Natural killer cell treated with Interleukin-12 subunit alpha and Interleukin-12 subunit beta and Interleukin-15 and Interleukin-18, amount 100 ng/mL, for 72 hours (primary cell): ENCODE measurements at regions not wholly inside any gene's neighbourhood (a gene's known extent, or its start where the extent isn't known, plus 50 kb on each side); places are given as distances from the start of the nearest gene placed in this dataset.
"Not testable (repeated sequence)": the region's sequence is repeated elsewhere in the genome, so short reads cannot be mapped to it uniquely, and the experiment has no call there.

Experiments
- ATAC-seq, 2 donors: fragments of 150-1000 bp; cut with Tn5 transposase in 1 of 2; sonication (Bioruptor Pico), chemical (Tn5 transposase) in 1 of 2; 2 replicates each; pipeline ENCODE4 v1.10.0; 2021
- DNase-seq: peaks from one replicate; pipeline ENCODE4 v3.0.0; 2022; ENCODE audit warnings: low spot score
- H3K27ac Mint-ChIP-seq, 2 donors: 1 replicate in 1 of 2; 2 replicates in 1 of 2; pipeline ENCODE4 v1.8.0; 2022; ENCODE audit warnings: mixed read lengths in 2 of 2, mild to moderate bottlenecking in 1 of 2, moderate library complexity in 1 of 2
- H3K27me3 Mint-ChIP-seq, 2 donors: 1 replicate in 1 of 2; 2 replicates in 1 of 2; pipeline ENCODE4 v1.8.0; 2022; ENCODE audit warnings: mixed read lengths in 2 of 2
- H3K36me3 Mint-ChIP-seq: one replicate; pipeline ENCODE4 v1.8.0; 2022; ENCODE audit warnings: mixed read lengths
- H3K4me1 Mint-ChIP-seq, 2 donors: 1 replicate in 1 of 2; 2 replicates in 1 of 2; pipeline ENCODE4 v1.8.0; 2022; ENCODE audit warnings: low read depth in 2 of 2, mixed read lengths in 2 of 2, mild to moderate bottlenecking in 1 of 2
- H3K4me3 Mint-ChIP-seq: one replicate; pipeline ENCODE4 v1.8.0; 2022; ENCODE audit warnings: mixed read lengths
- H3K9me3 Mint-ChIP-seq: 2 replicates; pipeline ENCODE4 v1.8.0; 2022; ENCODE audit warnings: mixed read lengths

- ATAC-seq, result no peak
- H3K4me1 Mint-ChIP-seq, result no peaks in the 10 kb centered on the region
Measured at GRCh38 chr2:122799391-122799790, 1043.9 kb downstream of the TSN start.

GRCh38 chr2:122800781-122801180 is 1045.3 kb downstream of the TSN start:
- Mint-ChIP-seq H3K36me3 (no peaks in the 10 kb centered on the region), H3K9me3 (peaks cover 13% of the 10 kb centered on the region), H3K27ac (no peak overlapping the region), H3K27me3 (no peaks in the 10 kb centered on the region), H3K4me1 (no peaks in the 10 kb centered on the region), H3K4me3 (no peak overlapping the region)
- ATAC-seq (no peak), DNase-seq (no peak)

More at GRCh38 chr2:122799391-122799790, 1043.9 kb downstream of the TSN start:
- DNase-seq, result no peak
- no peaks in the 10 kb centered on the region for H3K36me3 Mint-ChIP-seq
- no peak overlapping the region for H3K27ac Mint-ChIP-seq
- H3K9me3 Mint-ChIP-seq, result peaks cover 19% of the 10 kb centered on the region
- H3K27me3 Mint-ChIP-seq, result no peaks in the 10 kb centered on the region
- no peak overlapping the region for H3K4me3 Mint-ChIP-seq

GRCh38 chr2:122804494-122804893 is 1049.0 kb downstream of the TSN start:
- peaks cover 9% of the 10 kb centered on the region for H3K36me3 Mint-ChIP-seq
- H3K27me3 Mint-ChIP-seq, result no peaks in the 10 kb centered on the region
- ATAC-seq (no peak), DNase-seq (no peak)
- no peaks in the 10 kb centered on the region for H3K4me1 Mint-ChIP-seq
- H3K4me3 Mint-ChIP-seq, result no peak overlapping the region
- H3K9me3 Mint-ChIP-seq, result peaks cover 18% of the 10 kb centered on the region
- H3K27ac Mint-ChIP-seq, result no peak overlapping the region

- Mint-ChIP-seq H3K9me3 (peaks cover 22% of the 10 kb centered on the region), H3K27me3 (no peaks in the 10 kb centered on the region), H3K4me1 (no peaks in the 10 kb centered on the region), H3K36me3 (peaks cover 10% of the 10 kb centered on the region), H3K4me3 (no peak overlapping the region), H3K27ac (no peak overlapping the region)
- no peak for ATAC-seq
- no peak for DNase-seq
Measured at GRCh38 chr2:122805346-122805745, 1049.9 kb downstream of the TSN start.

- H3K9me3 Mint-ChIP-seq, result peaks cover 37% of the 10 kb centered on the region
- DNase-seq (no peak), ATAC-seq (no peak)
- H3K27ac Mint-ChIP-seq, result no peak overlapping the region
- peaks cover 18% of the 10 kb centered on the region for H3K36me3 Mint-ChIP-seq
- H3K27me3 Mint-ChIP-seq, result no peaks in the 10 kb centered on the region
- no peak overlapping the region for H3K4me3 Mint-ChIP-seq
- H3K4me1 Mint-ChIP-seq, result no peaks in the 10 kb centered on the region
Measured at GRCh38 chr2:122808286-122808969, 1053.0 kb downstream of the TSN start.

- not testable (repeated sequence) for ATAC-seq, DNase-seq, H3K27me3 Mint-ChIP-seq, H3K4me1 Mint-ChIP-seq, H3K27ac Mint-ChIP-seq, H3K4me3 Mint-ChIP-seq
- Mint-ChIP-seq H3K9me3 (peaks cover 37% of the 10 kb centered on the region), H3K36me3 (peaks cover 16% of the 10 kb centered on the region)
Measured at GRCh38 chr2:122812214-122812613, 1056.8 kb downstream of the TSN start.

GRCh38 chr2:122815120-122815519 is 1059.7 kb downstream of the TSN start:
- H3K4me3 Mint-ChIP-seq, result no peak overlapping the region
- DNase-seq (no peak), ATAC-seq (no peak)
- no peaks in the 10 kb centered on the region for H3K4me1 Mint-ChIP-seq
- H3K27me3 Mint-ChIP-seq, result no peaks in the 10 kb centered on the region
- H3K36me3 Mint-ChIP-seq, result peaks cover 8% of the 10 kb centered on the region
- no peak overlapping the region for H3K27ac Mint-ChIP-seq
- peaks cover 26% of the 10 kb centered on the region for H3K9me3 Mint-ChIP-seq

GRCh38 chr2:122816803-122817202 is 1061.4 kb downstream of the TSN start:
- H3K36me3 Mint-ChIP-seq, result peaks cover under 1% of the 10 kb centered on the region
- no peaks in the 10 kb centered on the region for H3K27me3 Mint-ChIP-seq
- no peak overlapping the region for H3K4me3 Mint-ChIP-seq
- DNase-seq, result no peak
- H3K27ac Mint-ChIP-seq, result no peak overlapping the region
- H3K9me3 Mint-ChIP-seq, result peaks cover 15% of the 10 kb centered on the region
- no peaks in the 10 kb centered on the region for H3K4me1 Mint-ChIP-seq
- ATAC-seq, result no peak

- Mint-ChIP-seq H3K36me3 (no peaks in the 10 kb centered on the region), H3K4me3 (no peak overlapping the region), H3K4me1 (no peaks in the 10 kb centered on the region), H3K27me3 (no peaks in the 10 kb centered on the region), H3K9me3 (peaks cover 19% of the 10 kb centered on the region), H3K27ac (no peak overlapping the region)
- DNase-seq (no peak), ATAC-seq (no peak)
Measured at GRCh38 chr2:122822319-122822718, 1066.9 kb downstream of the TSN start.

- Mint-ChIP-seq H3K27me3 (no peaks in the 10 kb centered on the region), H3K4me1 (no peaks in the 10 kb centered on the region), H3K36me3 (no peaks in the 10 kb centered on the region), H3K27ac (no peak overlapping the region), H3K4me3 (no peak overlapping the region), H3K9me3 (peaks cover 14% of the 10 kb centered on the region)
- ATAC-seq, result no peak
- no peak for DNase-seq
Measured at GRCh38 chr2:122830157-122830556, 1074.7 kb downstream of the TSN start.

GRCh38 chr2:122831649-122832048 is 1076.2 kb downstream of the TSN start:
- DNase-seq (no peak), ATAC-seq (no peak)
- Mint-ChIP-seq H3K27me3 (no peaks in the 10 kb centered on the region), H3K9me3 (peaks cover 18% of the 10 kb centered on the region), H3K36me3 (peaks cover 5% of the 10 kb centered on the region), H3K4me3 (no peak overlapping the region), H3K4me1 (no peaks in the 10 kb centered on the region), H3K27ac (no peak overlapping the region)

GRCh38 chr2:122843503-122843902 is 1088.1 kb downstream of the TSN start:
- DNase-seq (no peak), ATAC-seq (no peak)
- Mint-ChIP-seq H3K9me3 (peaks cover 2% of the 10 kb centered on the region), H3K4me1 (no peaks in the 10 kb centered on the region), H3K36me3 (no peaks in the 10 kb centered on the region), H3K27ac (no peak overlapping the region), H3K4me3 (no peak overlapping the region), H3K27me3 (no peaks in the 10 kb centered on the region)

GRCh38 chr2:122851161-122851560 is 1095.7 kb downstream of the TSN start:
- no peaks in the 10 kb centered on the region for H3K27me3 Mint-ChIP-seq
- ATAC-seq (no peak), DNase-seq (no peak)
- H3K36me3 Mint-ChIP-seq, result peaks cover 8% of the 10 kb centered on the region
- H3K27ac Mint-ChIP-seq, result no peak overlapping the region
- peaks cover 15% of the 10 kb centered on the region for H3K9me3 Mint-ChIP-seq
- no peak overlapping the region for H3K4me3 Mint-ChIP-seq
- H3K4me1 Mint-ChIP-seq, result no peaks in the 10 kb centered on the region

- no peak overlapping the region for H3K27ac Mint-ChIP-seq
- ATAC-seq, result no peak
- H3K4me3 Mint-ChIP-seq, result no peak overlapping the region
- DNase-seq, result no peak
- H3K4me1 Mint-ChIP-seq, result no peaks in the 10 kb centered on the region
- no peaks in the 10 kb centered on the region for H3K27me3 Mint-ChIP-seq
- peaks cover 15% of the 10 kb centered on the region for H3K9me3 Mint-ChIP-seq
- H3K36me3 Mint-ChIP-seq, result peaks cover 8% of the 10 kb centered on the region
Measured at GRCh38 chr2:122851972-122852531, 1096.6 kb downstream of the TSN start.

- no peaks in the 10 kb centered on the region for H3K27me3 Mint-ChIP-seq
- H3K9me3 Mint-ChIP-seq, result peaks cover 15% of the 10 kb centered on the region
- no peak overlapping the region for H3K4me3 Mint-ChIP-seq
- DNase-seq, result no peak
- H3K4me1 Mint-ChIP-seq, result no peaks in the 10 kb centered on the region
- ATAC-seq, result no peak
- H3K36me3 Mint-ChIP-seq, result peaks cover 10% of the 10 kb centered on the region
- no peak overlapping the region for H3K27ac Mint-ChIP-seq
Measured at GRCh38 chr2:122856696-122857095, 1101.2 kb downstream of the TSN start.
